GM12878 (cell line): ENCODE measurements at regions not wholly inside any gene's neighbourhood (a gene's known extent, or its start where the extent isn't known, plus 50 kb on each side); places are given as distances from the start of the nearest gene placed in this dataset.

Experiments used
- BRCA1 ChIP-seq: IDR thresholded peaks from 2 replicates; pipeline ENCODE4 v1.6.1; 2011; ENCODE audit warnings: low read depth, low read length, improper control_type of control experiment
- CTCF ChIP-seq, 3 experiments: IDR thresholded peaks in 2 of 3; conservative IDR thresholded peaks in 1 of 3; 2 replicates each; pipeline ENCODE4 v1.5.1; 2011; ENCODE audit warnings: low read depth in 3 of 3, low read length in 3 of 3, mild to moderate bottlenecking in 3 of 3, control low read depth in 2 of 3, moderate library complexity in 2 of 3, inconsistent platforms in 1 of 3, mixed read lengths in 1 of 3; ENCODE audit not compliant: control insufficient read depth in 2 of 3, insufficient read depth in 1 of 3; ENCODE audit errors: extremely low read depth in 1 of 3
- EZH2 ChIP-seq: IDR thresholded peaks from 2 replicates; pipeline ENCODE4 v1.6.1; 2012; ENCODE audit warnings: low read depth, mild to moderate bottlenecking, control low read depth, inconsistent platforms, low read length, borderline replicate concordance; ENCODE audit not compliant: control insufficient read depth
- RAD21 ChIP-seq: IDR thresholded peaks from 2 replicates; pipeline ENCODE4 v1.6.1; 2011; ENCODE audit warnings: mild to moderate bottlenecking, low read depth, low read length, moderate library complexity; ENCODE audit not compliant: insufficient read depth
- TCF7 ChIP-seq: IDR thresholded peaks from 2 replicates; pipeline ENCODE4 v1.6.1; 2014; ENCODE audit warnings: antibody characterized with exemption, borderline replicate concordance

- TF ChIP-seq CTCF (IDR thresholded peaks at IDR 0.05 in 2 of 3, conservative IDR thresholded peaks at IDR 0.05 in 1 of 3; ENCODE audit: control insufficient read depth in 2 of 3, extremely low read depth in 1 of 3, insufficient read depth in 1 of 3, low read depth in 3 of 3, low read length in 3 of 3) = no peak
- TF ChIP-seq TCF7 = no peak
- no peak for TF ChIP-seq BRCA1
- TF ChIP-seq RAD21 = no peak
- no peak for TF ChIP-seq EZH2
Observed at GRCh38 chr3:40828741-40829415, 304.1 kb downstream of the ZNF621 start.
